OCI-LY1 (cell line): ENCODE measurements at regions not wholly inside any gene's neighbourhood (a gene's known extent, or its start where the extent isn't known, plus 50 kb on each side); places are given as distances from the start of the nearest gene placed in this dataset.
"Not testable (repeated sequence)": the region's sequence is repeated elsewhere in the genome, so short reads cannot be mapped to it uniquely, and the experiment has no call there.

Experiments
- CTCF ChIP-seq: fragments of 200-600 bp; sonication (generic), shearing (Covaris generic); IDR thresholded peaks from 2 replicates; pipeline ENCODE4 v1.5.1; 2017; ENCODE audit warnings: mild to moderate bottlenecking, antibody characterized with exemption, low read length, moderate library complexity, mixed read lengths
- EZH2 ChIP-seq: fragments of 200-600 bp; sonication (generic), shearing (Covaris generic); IDR thresholded peaks from 2 replicates; pipeline ENCODE4 v1.8.0; 2017; ENCODE audit warnings: borderline replicate concordance, mixed run types, mild to moderate bottlenecking, antibody characterized with exemption, low read length, moderate library complexity, mixed read lengths

GRCh38 chr1:112821307-112822063 is 106.4 kb upstream of the PPM1J start:
- TF ChIP-seq EZH2, CTCF: not testable (repeated sequence)
